ENCODE measurements at regions not wholly inside any gene's neighbourhood (a gene's known extent, or its start where the extent isn't known, plus 50 kb on each side); places are given as distances from the start of the nearest gene placed in this dataset.

GRCh38 chr7:46989247-46989646 lies 592.7 kb downstream of the TNS3 start:
- no peak for DNase-seq (ENCODE audit: low read depth in 2 of 2)

GRCh38 chr7:46982928-46983327 lies 599.0 kb downstream of the TNS3 start:
- no peak for DNase-seq (ENCODE audit: low read depth in 2 of 2)

- peak; percentile 36 to 44 for DNase-seq (ENCODE audit: low read depth in 2 of 2)
Observed at GRCh38 chr7:46979439-46979838, 602.5 kb downstream of the TNS3 start.

- no peak for DNase-seq (ENCODE audit: low read depth in 2 of 2)
Observed at GRCh38 chr7:46975493-46975892, 606.4 kb downstream of the TNS3 start.

- peak; percentile 71 to 79 for DNase-seq (ENCODE audit: low read depth in 2 of 2)
Observed at GRCh38 chr7:46972205-46972604, 609.7 kb downstream of the TNS3 start.

GRCh38 chr7:46970476-46970875 lies 611.4 kb downstream of the TNS3 start:
- no peak for DNase-seq (ENCODE audit: low read depth in 2 of 2)

- no peak for DNase-seq (ENCODE audit: low read depth in 2 of 2)
Observed at GRCh38 chr7:46970131-46970430, 611.8 kb downstream of the TNS3 start.

GRCh38 chr7:46969303-46970130 lies 612.4 kb downstream of the TNS3 start:
- peak; percentile 93 to 94 for DNase-seq (ENCODE audit: low read depth in 2 of 2)

GRCh38 chr7:46968003-46968402 lies 613.9 kb downstream of the TNS3 start:
- no peak for DNase-seq (ENCODE audit: low read depth in 2 of 2)

- no peak for DNase-seq (ENCODE audit: low read depth in 2 of 2)
Observed at GRCh38 chr7:46963719-46964118, 618.2 kb downstream of the TNS3 start.

GRCh38 chr7:46960970-46961369 lies 620.9 kb downstream of the TNS3 start:
- DNase-seq (ENCODE audit: low read depth in 2 of 2), result no peak

- DNase-seq (ENCODE audit: low read depth in 2 of 2), result no peak
Observed at GRCh38 chr7:46957195-46957594, 624.7 kb downstream of the TNS3 start.

- DNase-seq (ENCODE audit: low read depth in 2 of 2), result peak; percentile 87 to 88
Observed at GRCh38 chr7:46955531-46955930, 626.4 kb downstream of the TNS3 start.

GRCh38 chr7:46954181-46954580 lies 627.7 kb downstream of the TNS3 start:
- DNase-seq (ENCODE audit: low read depth in 2 of 2), result no peak

GRCh38 chr7:46953008-46953407 lies 628.9 kb downstream of the TNS3 start:
- DNase-seq (ENCODE audit: low read depth in 2 of 2), result no peak

- DNase-seq (ENCODE audit: low read depth in 2 of 2), result no peak
Observed at GRCh38 chr7:46949270-46949931, 632.5 kb downstream of the TNS3 start.

GRCh38 chr7:46948716-46949115 lies 633.2 kb downstream of the TNS3 start:
- DNase-seq (ENCODE audit: low read depth in 2 of 2), result no peak

- peak in 1 of 2 experiments; percentile 51 for DNase-seq (ENCODE audit: low read depth in 2 of 2)
Observed at GRCh38 chr7:46945328-46945727, 636.6 kb downstream of the TNS3 start.

GRCh38 chr7:46943996-46944395 lies 637.9 kb downstream of the TNS3 start:
- no peak for DNase-seq (ENCODE audit: low read depth in 2 of 2)

- no peak for DNase-seq (ENCODE audit: low read depth in 2 of 2)
Observed at GRCh38 chr7:46942574-46942973, 639.3 kb downstream of the TNS3 start.

- DNase-seq (ENCODE audit: low read depth in 2 of 2), result no peak
Observed at GRCh38 chr7:46940178-46940577, 641.7 kb downstream of the TNS3 start.

GRCh38 chr7:46939558-46939957 lies 642.4 kb downstream of the TNS3 start:
- DNase-seq (ENCODE audit: low read depth in 2 of 2), result no peak

- DNase-seq (ENCODE audit: low read depth in 2 of 2), result no peak
Observed at GRCh38 chr7:46939089-46939488, 642.8 kb downstream of the TNS3 start.
